Lower leg skin (tissue), 3 donors: ENCODE measurements at regions not wholly inside any gene's neighbourhood (a gene's known extent, or its start where the extent isn't known, plus 50 kb on each side); places are given as distances from the start of the nearest gene placed in this dataset.

Source experiments
- POLR2A ChIP-seq, 2 donors: fragments of 450-650 bp; IDR thresholded peaks; one replicate each; pipeline ENCODE4 v1.6.1; 2016 to 2017; ENCODE audit warnings: antibody characterized with exemption in 2 of 2, mild to moderate bottlenecking in 1 of 2, moderate library complexity in 1 of 2
- TF ChIP-seq, protein P1 (sequence below), 3 donors: fragments of 450-650 bp; IDR thresholded peaks; one replicate each; pipeline ENCODE4 v1.5.1; 2016; ENCODE audit warnings: antibody characterized with exemption in 3 of 3, mild to moderate bottlenecking in 3 of 3, moderate library complexity in 2 of 3

DNA sequence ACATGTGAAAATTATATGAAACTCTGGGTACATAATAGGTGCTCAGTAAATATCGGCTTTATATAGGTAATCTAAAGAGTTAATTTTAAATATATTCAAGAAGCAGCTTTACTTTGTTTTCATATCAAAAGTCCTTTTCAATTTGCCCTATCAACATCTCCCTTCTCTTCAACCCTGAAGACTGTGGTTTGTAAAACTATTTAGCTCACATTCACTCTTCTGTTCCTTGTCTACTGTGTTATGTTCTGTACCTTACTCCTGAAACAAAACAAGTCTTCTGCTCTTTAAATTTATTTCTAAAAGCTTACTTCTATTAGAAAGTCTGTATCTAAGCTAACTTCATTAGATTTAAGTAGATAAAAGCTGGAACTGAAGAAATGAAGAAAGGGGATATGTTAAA lies 301.7 kb upstream of the PMFBP1 start:
- TF ChIP-seq, protein P1, sequence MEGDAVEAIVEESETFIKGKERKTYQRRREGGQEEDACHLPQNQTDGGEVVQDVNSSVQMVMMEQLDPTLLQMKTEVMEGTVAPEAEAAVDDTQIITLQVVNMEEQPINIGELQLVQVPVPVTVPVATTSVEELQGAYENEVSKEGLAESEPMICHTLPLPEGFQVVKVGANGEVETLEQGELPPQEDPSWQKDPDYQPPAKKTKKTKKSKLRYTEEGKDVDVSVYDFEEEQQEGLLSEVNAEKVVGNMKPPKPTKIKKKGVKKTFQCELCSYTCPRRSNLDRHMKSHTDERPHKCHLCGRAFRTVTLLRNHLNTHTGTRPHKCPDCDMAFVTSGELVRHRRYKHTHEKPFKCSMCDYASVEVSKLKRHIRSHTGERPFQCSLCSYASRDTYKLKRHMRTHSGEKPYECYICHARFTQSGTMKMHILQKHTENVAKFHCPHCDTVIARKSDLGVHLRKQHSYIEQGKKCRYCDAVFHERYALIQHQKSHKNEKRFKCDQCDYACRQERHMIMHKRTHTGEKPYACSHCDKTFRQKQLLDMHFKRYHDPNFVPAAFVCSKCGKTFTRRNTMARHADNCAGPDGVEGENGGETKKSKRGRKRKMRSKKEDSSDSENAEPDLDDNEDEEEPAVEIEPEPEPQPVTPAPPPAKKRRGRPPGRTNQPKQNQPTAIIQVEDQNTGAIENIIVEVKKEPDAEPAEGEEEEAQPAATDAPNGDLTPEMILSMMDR (IDR thresholded peaks at IDR 0.05) = no peak
- TF ChIP-seq POLR2A (IDR thresholded peaks at IDR 0.05) = no peak
